ENCODE measurements at regions not wholly inside any gene's neighbourhood (a gene's known extent, or its start where the extent isn't known, plus 50 kb on each side); places are given as distances from the start of the nearest gene placed in this dataset.

GRCh38 chr11:19511413-19512183 is 201.0 kb upstream of the NAV2 start:
- TF ChIP-seq, protein P1, sequence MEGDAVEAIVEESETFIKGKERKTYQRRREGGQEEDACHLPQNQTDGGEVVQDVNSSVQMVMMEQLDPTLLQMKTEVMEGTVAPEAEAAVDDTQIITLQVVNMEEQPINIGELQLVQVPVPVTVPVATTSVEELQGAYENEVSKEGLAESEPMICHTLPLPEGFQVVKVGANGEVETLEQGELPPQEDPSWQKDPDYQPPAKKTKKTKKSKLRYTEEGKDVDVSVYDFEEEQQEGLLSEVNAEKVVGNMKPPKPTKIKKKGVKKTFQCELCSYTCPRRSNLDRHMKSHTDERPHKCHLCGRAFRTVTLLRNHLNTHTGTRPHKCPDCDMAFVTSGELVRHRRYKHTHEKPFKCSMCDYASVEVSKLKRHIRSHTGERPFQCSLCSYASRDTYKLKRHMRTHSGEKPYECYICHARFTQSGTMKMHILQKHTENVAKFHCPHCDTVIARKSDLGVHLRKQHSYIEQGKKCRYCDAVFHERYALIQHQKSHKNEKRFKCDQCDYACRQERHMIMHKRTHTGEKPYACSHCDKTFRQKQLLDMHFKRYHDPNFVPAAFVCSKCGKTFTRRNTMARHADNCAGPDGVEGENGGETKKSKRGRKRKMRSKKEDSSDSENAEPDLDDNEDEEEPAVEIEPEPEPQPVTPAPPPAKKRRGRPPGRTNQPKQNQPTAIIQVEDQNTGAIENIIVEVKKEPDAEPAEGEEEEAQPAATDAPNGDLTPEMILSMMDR (IDR thresholded peaks at IDR 0.05): no peak
- TF ChIP-seq EP300 (IDR thresholded peaks at IDR 0.05) (peak in 1 of 2 donors; percentile 14), POLR2A (IDR thresholded peaks at IDR 0.05) (no peak)
